Posterior cingulate gyrus (tissue), 11 donors: ENCODE measurements at regions not wholly inside any gene's neighbourhood (a gene's known extent, or its start where the extent isn't known, plus 50 kb on each side); places are given as distances from the start of the nearest gene placed in this dataset.

ENCODE experiments used
- DNase-seq, 10 donors: peaks; one replicate each; pipeline versions ENCODE4 v3.0.0 to v3.0.0-alpha.2; 2020 to 2021; ENCODE audit warnings: mixed read lengths in 3 of 10
- intact Hi-C: fragments of 100-400 bp; cut with DNase I; formaldehyde crosslinking; loops from one replicate; pipeline ENCODE4 v1.15.1; 2023

DNA sequence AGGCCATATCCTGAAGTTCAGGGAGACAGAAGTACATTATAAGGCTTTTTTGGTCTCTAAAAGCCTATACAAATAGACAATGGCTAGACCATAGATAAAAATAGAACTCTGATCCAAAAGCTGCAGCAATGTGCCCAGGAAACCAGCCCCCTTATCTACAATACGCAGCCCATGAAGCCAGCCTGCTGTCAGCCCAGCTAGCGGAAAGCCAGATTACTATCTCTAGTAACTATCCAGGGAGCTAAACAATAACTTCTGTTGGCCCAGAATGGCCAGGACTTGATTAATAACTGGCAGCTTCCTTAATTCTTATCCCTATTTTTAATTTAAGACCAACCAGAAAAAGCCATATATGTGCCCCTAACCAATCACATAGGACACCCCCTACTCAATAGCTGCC lies 160.4 kb upstream of the SMLR1 start:
- intact Hi-C loops: no loop called here
- DNase-seq: no peak

GRCh38 chr6:130670142-130670541 lies 157.1 kb upstream of the SMLR1 start:
- DNase-seq: no peak
- intact Hi-C loops: no loop called here

- DNase-seq: no peak
- intact Hi-C loops: no loop called here
These were observed 156.1 kb upstream of the SMLR1 start for GRCh38 chr6:130671119-130671518.

- peak in 1 of 10 donors; percentile 77 for DNase-seq
- intact Hi-C loops: no loop called here
These were observed 155.6 kb upstream of the SMLR1 start for GRCh38 chr6:130671577-130671976.

GRCh38 chr6:130672153-130672552 lies 155.1 kb upstream of the SMLR1 start:
- intact Hi-C loops: no loop called here
- no peak for DNase-seq

- no peak for DNase-seq
- intact Hi-C loops: no loop called here
These were observed 152.6 kb upstream of the SMLR1 start for GRCh38 chr6:130674604-130675003.

GRCh38 chr6:130675072-130675471 lies 152.1 kb upstream of the SMLR1 start:
- intact Hi-C loops: no loop called here
- no peak for DNase-seq

GRCh38 chr6:130676077-130676772 lies 151.0 kb upstream of the SMLR1 start:
- intact Hi-C loops: no loop called here
- DNase-seq: no peak

DNA sequence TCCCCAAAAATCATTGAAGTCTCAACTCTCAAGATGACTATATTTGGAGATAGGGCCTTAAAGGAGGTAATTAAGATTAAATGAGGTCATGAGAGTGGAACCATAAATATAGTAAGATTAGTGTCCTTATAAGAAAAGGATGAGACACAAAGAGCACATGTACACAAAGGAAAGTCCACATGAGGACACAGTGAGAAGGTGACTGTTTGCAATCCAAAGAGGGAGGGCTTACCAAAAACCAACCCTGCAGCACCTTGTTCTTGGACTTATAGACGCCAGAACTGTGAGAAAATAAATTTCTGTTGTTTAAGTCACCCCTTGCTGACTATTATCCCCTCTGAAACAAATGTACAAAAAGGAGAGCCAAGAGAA lies 150.4 kb upstream of the SMLR1 start:
- no peak for DNase-seq
- intact Hi-C loops: no loop called here

DNA sequence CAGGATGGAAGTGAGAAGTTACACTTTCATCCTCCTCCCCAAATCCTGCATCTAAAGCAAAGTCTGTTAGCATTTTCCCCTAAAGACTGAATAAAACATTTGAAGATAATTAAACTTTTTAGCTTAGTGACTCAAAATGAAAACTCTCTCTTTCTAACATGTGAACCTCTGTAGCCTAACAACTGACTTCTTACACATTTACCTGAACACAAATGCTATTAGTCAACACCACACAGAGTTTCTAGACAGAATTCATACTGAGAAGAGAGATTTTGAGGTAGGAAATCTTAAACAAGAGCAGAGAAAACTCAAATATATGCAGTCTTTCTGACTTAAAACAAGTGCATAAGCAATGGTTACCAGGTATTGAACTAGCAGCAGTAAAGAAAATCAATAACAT lies 149.9 kb upstream of the SMLR1 start:
- DNase-seq: no peak
- intact Hi-C loops: no loop called here

DNA sequence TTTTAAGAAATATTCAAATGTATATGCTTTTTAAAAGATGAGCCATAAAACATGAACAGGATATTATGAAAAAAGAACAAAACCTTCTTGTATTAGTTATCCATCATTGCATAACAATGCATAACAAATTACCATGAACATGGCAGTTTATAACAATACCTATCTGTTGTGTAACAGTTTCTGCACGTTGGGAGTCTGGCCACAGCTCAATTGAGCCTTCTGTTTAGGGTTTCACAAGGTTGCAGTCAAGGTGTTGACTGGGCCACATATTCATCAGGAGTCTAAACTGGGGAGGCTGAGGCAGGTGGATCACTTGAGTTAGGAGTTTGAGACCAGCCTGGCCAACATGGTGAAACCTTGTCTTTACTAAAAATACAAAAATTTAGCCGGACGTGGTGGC lies 149.4 kb upstream of the SMLR1 start:
- intact Hi-C loops: no loop called here

GRCh38 chr6:130679684-130680083 lies 147.5 kb upstream of the SMLR1 start:
- intact Hi-C loops: no loop called here

More for the DNA sequence above, 149.4 kb upstream of the SMLR1 start:
- DNase-seq: no peak

GRCh38 chr6:130680116-130680515 lies 147.1 kb upstream of the SMLR1 start:
- intact Hi-C loops: no loop called here
- no peak for DNase-seq

More at GRCh38 chr6:130679684-130680083, 147.5 kb upstream of the SMLR1 start:
- no peak for DNase-seq

DNA sequence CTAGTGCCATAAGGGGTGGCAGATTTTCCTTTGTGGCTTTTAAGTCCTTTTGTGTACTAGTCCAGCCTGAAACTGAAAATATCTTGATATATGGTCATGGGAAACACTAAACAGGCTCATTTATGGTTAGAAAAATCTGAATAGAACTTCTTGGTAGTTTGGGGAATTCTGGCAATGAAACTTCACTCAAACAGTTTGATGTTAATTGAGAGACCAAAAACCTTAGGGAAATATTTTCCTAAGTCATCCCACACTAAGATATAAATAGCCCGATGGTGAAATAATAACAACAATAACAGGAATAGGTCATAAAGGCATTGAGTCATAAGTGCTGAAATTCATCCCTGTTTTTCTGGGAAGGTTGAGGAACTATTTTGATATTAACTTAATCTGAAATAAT lies 146.2 kb upstream of the SMLR1 start:
- intact Hi-C loops: no loop called here
- no peak for DNase-seq

DNA sequence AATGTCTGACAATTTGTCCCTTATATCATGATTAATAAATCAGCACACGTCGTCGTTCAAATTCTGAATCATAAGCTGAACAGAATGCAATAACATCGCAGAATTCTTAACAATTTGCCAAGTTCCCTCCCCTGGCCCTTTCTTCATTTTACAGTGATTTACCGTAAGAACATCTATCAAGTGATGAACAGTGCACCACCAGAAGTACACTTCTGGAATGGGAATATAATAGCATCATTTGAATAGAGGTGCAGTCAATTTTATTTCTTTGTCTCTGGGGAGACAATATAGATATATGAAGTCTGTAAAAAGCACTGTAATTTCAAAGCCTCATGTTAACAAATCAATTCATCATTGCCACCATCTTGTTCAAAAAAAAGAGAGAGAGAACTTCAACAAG lies 145.1 kb upstream of the SMLR1 start:
- intact Hi-C loops: no loop called here
- no peak for DNase-seq

DNA sequence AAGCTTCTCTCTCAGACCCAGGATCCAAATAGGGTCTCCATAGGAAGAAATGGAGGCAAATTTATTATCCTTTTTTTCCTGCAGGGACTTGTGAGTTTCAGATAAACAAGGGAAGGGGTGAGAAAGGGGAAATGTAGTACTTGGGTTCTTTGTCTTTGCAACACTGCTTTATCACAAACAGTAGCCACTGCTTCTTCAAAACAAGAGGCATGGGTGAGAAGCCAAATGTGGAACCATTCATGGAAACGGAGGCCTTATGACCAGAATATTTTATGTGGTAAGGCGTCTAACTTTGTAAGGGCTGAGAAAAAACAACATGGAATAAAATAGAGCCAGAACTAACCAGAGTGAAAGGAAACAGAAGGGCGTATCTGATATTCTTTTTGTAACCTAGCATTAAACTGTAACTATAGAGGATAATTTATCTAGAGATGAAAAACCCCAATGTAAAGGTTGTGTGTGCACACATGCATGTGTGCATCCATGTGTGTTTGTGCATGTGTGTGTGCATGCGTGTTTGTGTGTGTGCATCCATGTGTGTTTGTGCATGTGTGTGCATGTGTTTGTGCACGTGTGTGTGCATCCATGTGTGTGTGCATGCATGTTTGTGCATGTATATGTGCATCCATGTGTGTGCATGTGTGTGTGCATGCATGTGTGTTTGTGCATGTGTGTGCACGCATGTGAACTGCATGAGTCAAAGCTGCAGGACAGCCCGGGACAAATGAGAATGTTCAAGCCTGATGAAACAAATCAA lies 143.3 kb upstream of the SMLR1 start:
- DNase-seq: no peak
- intact Hi-C loops: no loop called here

GRCh38 chr6:130692659-130693058 lies 134.5 kb upstream of the SMLR1 start:
- intact Hi-C loops: no loop called here
- DNase-seq: no peak

GRCh38 chr6:130693944-130694343 lies 133.3 kb upstream of the SMLR1 start:
- intact Hi-C loops: no loop called here
- no peak for DNase-seq

DNA sequence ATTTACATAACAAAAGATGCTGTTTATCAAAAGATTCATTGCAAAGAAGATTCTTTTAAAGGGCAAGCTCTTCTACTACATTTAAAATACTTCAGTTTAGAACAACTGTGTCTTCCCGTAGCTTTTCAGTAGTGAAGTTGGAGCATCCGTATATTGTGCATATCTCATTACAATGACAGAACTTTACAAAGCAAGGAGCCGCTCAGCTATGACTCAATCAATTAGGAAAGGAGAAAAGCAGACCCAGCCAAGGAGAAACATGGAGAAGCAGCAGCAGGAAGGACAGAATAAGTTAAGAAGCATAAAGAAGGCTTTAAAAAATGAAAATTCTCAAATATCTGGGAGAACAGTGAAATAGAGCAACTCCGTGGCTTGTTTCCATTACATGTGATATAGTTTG lies 132.6 kb upstream of the SMLR1 start:
- intact Hi-C loops: loop anchor here (5.0 kb wide), 1 partner anchor 372 kb away; no protein-coding TSS in a partner anchor
- DNase-seq: no peak

- intact Hi-C loops: loop anchor here (5.0 kb wide), 1 partner anchor 375 kb away; no protein-coding TSS in a partner anchor
- no peak for DNase-seq
These were observed 130.4 kb upstream of the SMLR1 start for GRCh38 chr6:130696806-130697205.

DNA sequence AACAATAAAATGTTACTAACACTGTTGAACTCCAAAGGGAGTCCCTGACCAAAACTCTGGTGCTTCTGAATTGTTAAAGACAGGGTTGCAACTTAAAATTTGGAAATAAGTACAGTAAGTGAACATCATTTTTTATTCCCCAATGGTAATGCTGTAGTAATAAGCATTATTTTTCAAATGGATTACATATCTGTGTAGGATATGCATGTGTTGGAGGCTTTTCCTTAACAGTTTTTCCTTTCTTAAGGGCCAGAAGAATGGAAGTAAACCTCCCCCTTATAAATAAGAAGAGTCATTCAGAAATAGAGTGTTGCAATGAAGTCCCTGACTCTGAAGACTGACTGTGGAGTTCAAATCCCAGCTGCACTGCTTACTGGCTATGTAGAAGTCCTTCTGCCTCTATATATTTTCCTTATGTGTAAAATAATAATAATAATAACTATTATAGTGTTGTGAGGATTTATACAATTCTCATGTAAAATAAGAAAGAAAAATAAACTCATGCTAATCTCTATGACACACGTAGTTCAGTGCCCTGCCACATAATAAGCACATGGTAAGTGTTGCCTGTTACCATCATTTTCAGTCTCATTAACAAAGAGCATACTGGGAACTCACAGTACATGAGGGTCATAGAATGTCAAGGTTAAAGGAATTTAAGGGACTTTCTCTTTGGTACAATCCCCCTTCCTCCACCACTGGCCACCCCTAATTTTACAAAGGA lies 129.8 kb upstream of the SMLR1 start:
- intact Hi-C loops: loop anchor here (5.0 kb wide), 1 partner anchor 375 kb away; no protein-coding TSS in a partner anchor

More for the DNA sequence above, 129.8 kb upstream of the SMLR1 start:
- no peak for DNase-seq
